Stimulated activated CD4-positive, alpha-beta T cell treated with anti-CD3 and anti-CD28 coated beads, Interleukin-1b, Interleukin-23, amount 100 ng/mL, for 4 hours (primary cell): ENCODE measurements at regions not wholly inside any gene's neighbourhood (a gene's known extent, or its start where the extent isn't known, plus 50 kb on each side); places are given as distances from the start of the nearest gene placed in this dataset.

ENCODE experiments used
- DNase-seq, 2 donors: peaks; one replicate each; pipeline ENCODE4 v3.0.0-alpha.2; 2020; ENCODE audit warnings: low read depth in 2 of 2

DNA sequence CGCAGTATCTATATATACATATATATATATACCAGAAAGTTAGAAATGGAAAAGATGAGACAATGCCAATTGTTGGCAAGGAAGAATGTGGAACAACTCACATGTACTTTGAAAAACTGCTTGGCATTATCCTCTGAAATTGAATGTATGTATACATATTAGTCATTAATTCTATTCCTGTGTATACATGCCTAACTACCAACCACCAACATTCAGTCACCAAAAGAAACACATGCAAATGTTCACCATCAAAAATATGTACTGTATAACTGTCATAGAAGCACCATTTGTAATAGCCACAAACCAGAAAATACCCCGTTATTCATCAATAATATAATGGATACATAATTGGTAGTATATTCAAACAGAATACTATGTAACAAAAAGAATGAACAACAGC lies 330.2 kb upstream of the GRAMD2B start:
- no peak for DNase-seq

DNA sequence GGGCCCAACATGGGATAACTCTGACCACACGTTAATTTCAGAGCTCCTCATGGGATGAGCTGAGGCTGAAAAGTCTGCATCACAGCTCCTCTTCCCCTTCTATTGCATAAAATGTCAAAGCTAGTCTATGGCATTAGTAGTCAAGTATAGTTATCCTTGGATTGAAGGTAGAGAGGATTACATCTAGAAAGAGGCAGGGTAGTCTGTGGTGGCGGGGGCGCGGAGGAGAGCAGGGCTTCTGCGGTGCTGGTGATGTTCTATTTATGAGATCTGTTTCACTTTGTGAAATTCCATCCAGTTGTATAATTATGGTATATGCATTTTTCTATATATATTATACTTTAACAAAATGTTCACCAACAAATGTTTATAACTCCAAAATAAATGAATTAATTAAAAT lies 329.5 kb upstream of the GRAMD2B start:
- no peak for DNase-seq

- DNase-seq = no peak
Observed at GRCh38 chr5:126094991-126095390, 328.2 kb upstream of the GRAMD2B start.

GRCh38 chr5:126096442-126097006 lies 326.7 kb upstream of the GRAMD2B start:
- DNase-seq = no peak

GRCh38 chr5:126097876-126098275 lies 325.3 kb upstream of the GRAMD2B start:
- DNase-seq = no peak

DNA sequence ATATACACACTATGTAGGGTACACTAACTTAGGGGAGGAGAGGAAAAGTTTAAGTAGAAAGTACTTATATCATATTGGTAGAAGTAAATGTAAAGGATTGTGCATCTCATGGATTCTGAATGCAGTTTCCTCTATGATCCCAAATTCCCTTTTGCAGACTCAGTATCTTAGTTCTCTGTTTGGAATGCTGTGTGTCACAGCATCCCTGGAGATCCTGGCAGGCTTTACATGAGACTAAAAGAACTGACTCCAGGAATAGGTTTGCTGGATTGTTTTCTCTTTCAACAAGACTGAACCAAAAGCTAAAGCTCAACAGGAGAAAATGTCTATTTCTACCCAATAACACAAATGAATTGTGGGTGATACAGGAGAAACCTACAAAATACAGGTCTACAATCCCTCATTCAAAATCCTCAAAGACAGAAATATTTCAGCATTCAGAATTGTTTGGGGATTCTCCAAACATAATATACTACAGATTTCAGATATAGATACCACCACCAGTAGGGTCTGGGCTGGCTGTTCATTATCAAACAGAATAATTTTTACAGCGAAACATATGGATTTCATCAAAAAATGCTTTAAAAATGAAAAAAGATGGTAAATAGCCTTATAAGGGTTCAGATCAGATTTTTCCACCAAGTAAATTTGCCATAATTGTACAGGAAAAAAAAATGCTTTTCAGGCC lies 324.7 kb upstream of the GRAMD2B start:
- no peak for DNase-seq

DNA sequence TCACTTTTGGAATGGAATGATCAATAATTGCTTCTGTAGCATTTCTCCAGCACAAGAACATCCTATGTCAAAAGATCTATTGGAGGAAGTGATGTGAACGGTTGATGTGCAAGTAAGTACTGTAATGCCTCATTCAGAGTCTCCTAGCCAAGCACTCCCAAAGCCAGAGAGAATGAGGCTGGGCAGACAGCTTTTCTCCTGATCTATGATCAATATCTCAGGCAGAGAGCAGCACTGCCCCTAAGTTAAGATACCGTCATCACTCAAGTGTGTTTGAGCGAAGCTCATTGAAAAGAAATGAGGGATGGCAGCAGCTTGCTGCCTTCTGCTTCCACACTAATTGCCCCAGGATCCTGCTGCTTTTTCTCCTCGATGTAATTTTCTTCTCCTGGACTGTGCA lies 324.1 kb upstream of the GRAMD2B start:
- no peak for DNase-seq

DNA sequence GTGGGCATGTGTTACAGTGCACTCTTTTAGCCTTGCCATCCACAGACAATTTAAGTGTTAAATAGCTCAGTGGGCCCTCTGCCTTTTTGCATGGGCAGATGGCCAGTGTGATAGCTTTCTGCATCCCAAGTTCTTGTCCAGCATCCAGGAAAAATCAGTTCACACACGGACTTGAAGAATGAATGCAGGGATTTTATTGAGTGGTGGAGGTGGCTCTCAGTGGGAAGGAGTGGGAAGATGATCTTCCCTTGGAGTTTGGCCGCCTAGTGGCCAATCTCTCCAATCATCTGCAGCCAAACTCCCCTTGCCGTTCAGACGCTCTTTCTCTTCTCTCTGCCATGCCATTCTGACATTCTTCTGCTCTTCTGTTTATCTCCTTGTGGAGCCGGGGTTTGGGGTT lies 322.4 kb upstream of the GRAMD2B start:
- DNase-seq = no peak

DNA sequence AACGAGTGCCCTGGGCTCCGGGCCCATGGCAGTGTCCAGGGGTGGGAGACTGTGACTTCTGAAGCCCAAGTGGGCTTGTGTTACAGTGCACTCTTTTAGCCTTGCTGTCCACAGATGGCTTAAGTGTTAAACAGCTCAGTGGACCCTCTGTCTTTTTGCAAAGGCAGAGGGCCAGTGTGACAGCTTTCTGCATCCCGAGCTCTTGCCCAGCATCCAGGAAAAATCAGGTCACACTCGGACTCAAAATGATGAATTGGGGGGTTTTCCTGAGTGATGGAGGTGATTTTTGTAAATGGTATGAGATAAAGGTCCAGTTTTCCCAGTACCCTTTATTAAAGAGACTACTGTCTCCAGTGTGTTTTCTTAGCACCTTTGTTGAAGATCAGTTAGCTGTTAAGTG lies 321.3 kb upstream of the GRAMD2B start:
- no peak for DNase-seq

GRCh38 chr5:126103050-126103449 lies 320.2 kb upstream of the GRAMD2B start:
- no peak for DNase-seq

GRCh38 chr5:126103868-126104267 lies 319.3 kb upstream of the GRAMD2B start:
- DNase-seq = no peak

- DNase-seq = no peak
Observed at GRCh38 chr5:126104341-126104740, 318.9 kb upstream of the GRAMD2B start.

- no peak for DNase-seq
Observed at GRCh38 chr5:126104951-126105350, 318.3 kb upstream of the GRAMD2B start.

GRCh38 chr5:126106029-126106428 lies 317.2 kb upstream of the GRAMD2B start:
- DNase-seq = no peak

- no peak for DNase-seq
Observed at GRCh38 chr5:126107381-126107780, 315.8 kb upstream of the GRAMD2B start.

DNA sequence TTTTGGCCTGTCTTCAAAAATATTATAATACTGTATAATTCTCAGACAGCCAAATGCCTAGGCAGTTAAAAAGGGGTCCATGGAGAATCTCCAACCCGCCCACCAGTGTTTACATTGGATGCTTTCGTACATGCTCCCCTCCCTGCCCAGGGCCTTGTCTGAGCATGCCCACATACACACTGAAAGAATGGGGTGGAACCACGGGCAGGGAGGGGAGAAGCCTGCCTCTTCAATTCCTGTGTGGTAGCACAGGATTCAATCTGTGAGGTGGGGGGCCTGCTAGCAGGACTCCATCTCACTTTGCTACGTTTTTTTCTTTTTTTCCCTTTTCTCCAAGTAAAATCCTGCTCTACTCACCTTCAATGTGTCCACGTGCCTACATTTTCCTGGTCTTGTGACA lies 314.7 kb upstream of the GRAMD2B start:
- no peak for DNase-seq

GRCh38 chr5:126115059-126115629 lies 308.1 kb upstream of the GRAMD2B start:
- no peak for DNase-seq

DNA sequence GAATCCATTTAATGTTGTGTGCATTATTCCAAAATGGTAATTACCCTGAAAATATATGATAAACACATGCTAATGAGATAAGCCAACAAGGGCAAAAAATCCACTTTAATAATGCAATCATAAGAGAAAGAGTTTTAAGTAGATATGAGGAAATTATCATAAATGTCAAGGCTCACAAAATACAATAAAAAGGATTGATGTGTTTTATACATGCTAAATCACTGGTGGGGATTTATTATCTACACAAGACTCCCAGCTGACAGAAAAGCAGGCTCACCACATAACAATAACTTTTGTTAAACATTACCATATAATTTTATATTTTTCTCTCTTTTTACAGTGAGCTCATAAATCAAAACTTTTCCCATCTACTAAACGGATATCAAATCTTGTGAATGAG lies 306.2 kb upstream of the GRAMD2B start:
- DNase-seq = no peak

DNA sequence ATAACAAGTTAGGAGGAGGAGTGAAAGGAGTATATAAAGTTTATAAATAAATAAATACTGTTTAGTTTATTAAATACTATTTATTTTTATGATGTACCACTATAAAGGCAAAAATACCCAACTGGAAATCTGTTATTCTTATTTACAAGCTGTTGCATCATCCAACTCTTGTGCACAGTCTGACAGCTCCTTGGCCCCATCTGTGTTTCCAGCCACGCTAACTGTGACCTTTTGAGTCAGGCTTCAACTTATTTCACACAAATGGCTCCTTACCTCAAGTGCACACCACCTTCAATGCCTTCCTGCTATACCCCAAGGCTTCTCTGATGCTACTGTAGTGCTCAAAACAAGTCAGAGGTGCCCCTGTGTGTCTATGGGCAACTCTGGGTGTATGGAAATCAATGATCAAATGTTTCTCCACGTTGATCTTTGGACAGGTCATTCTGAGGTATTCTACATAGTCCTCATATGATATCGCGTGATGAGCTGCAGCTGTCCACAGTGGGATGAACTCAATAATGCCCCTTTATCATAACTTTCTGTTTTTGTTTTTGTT lies 303.2 kb upstream of the GRAMD2B start:
- DNase-seq = no peak

DNA sequence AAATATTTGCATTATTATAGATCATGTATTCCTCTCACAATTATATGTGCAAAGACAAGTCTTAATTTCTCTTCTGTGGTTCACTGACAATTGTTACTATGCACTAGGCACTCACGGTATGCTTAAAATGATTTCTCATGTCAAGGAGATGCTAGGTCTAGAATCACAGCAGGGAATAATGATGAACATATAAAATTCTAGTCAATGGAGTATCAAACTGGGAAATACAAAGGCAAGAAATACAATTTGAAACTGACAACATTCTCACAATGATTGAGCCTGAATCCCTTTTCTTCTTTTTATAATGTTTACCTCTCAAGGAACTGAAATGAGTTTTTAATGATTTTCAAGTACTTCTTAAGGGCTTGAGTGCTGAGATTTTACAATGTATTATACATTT lies 302.3 kb upstream of the GRAMD2B start:
- DNase-seq = no peak

DNA sequence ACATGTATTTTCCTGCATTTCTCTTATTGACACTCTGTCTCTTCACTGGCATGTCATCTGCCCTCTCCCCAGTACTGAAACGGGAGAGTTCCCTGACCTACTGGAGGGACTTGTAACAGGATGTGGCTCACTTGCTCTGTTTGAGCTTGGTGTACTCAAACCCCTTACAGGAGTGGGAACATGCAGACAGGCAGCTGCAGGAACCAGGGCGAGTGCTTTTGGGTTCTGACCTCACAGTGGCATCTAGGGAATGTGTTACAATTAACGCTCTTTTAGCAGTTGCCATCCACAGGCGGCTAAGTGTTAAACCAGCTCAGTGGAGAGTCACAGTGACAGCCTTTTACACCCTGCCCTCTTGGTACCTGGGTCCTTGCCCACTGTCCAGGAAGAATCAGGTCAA lies 300.3 kb upstream of the GRAMD2B start:
- no peak for DNase-seq

- no peak for DNase-seq
Observed at GRCh38 chr5:126124706-126125345, 298.4 kb upstream of the GRAMD2B start.

- no peak for DNase-seq
Observed at GRCh38 chr5:126125407-126125806, 297.8 kb upstream of the GRAMD2B start.
